ENCODE measurements at regions not wholly inside any gene's neighbourhood (a gene's known extent, or its start where the extent isn't known, plus 50 kb on each side); places are given as distances from the start of the nearest gene placed in this dataset.

DNA sequence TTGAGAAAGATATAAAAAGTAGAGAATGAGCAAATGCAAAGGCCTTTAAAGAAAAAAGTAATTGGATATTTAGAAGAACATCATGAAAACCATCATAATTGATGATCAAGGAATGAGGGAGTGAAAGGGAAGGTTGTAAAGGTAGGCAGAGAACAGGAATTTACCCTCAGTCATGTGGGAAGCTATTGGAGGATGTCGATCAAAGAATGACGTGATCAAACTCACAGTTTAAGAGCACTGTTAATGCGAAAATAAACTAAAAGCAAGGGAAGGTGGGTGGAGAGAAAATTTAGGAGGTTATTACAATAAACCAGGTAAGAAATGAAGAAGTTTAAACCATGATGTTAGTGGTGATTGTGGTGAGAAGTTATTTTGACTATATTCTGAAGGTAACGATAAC is 982.6 kb upstream of the EYS start:
- TF ChIP-seq, protein P1, sequence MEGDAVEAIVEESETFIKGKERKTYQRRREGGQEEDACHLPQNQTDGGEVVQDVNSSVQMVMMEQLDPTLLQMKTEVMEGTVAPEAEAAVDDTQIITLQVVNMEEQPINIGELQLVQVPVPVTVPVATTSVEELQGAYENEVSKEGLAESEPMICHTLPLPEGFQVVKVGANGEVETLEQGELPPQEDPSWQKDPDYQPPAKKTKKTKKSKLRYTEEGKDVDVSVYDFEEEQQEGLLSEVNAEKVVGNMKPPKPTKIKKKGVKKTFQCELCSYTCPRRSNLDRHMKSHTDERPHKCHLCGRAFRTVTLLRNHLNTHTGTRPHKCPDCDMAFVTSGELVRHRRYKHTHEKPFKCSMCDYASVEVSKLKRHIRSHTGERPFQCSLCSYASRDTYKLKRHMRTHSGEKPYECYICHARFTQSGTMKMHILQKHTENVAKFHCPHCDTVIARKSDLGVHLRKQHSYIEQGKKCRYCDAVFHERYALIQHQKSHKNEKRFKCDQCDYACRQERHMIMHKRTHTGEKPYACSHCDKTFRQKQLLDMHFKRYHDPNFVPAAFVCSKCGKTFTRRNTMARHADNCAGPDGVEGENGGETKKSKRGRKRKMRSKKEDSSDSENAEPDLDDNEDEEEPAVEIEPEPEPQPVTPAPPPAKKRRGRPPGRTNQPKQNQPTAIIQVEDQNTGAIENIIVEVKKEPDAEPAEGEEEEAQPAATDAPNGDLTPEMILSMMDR (IDR thresholded peaks at IDR 0.05), result no peak
- TF ChIP-seq ZFX (IDR thresholded peaks at IDR 0.05; ENCODE audit: borderline replicate concordance), result no peak
